Glutamatergic neuron (in vitro differentiated cells): ENCODE measurements at regions not wholly inside any gene's neighbourhood (a gene's known extent, or its start where the extent isn't known, plus 50 kb on each side); places are given as distances from the start of the nearest gene placed in this dataset.

ENCODE experiments used
- DNase-seq: peaks from one replicate; pipeline ENCODE4 v3.0.0; 2022
- H3K27ac Mint-ChIP-seq: one replicate; pipeline ENCODE4 v1.8.0; 2020; ENCODE audit warnings: mild to moderate bottlenecking, mixed read lengths, inconsistent platforms; ENCODE audit not compliant: unreplicated experiment
- H3K27me3 Mint-ChIP-seq: one replicate; pipeline ENCODE4 v1.8.0; 2020; ENCODE audit warnings: mild to moderate bottlenecking, moderate library complexity, mixed read lengths, inconsistent platforms; ENCODE audit not compliant: unreplicated experiment
- H3K36me3 Mint-ChIP-seq: one replicate; pipeline ENCODE4 v1.8.0; 2020; ENCODE audit warnings: mild to moderate bottlenecking, mixed read lengths, inconsistent platforms; ENCODE audit not compliant: unreplicated experiment
- H3K4me1 Mint-ChIP-seq: one replicate; pipeline ENCODE4 v1.8.0; 2020; ENCODE audit warnings: mild to moderate bottlenecking, low read depth, mixed read lengths, inconsistent platforms; ENCODE audit not compliant: unreplicated experiment
- H3K4me3 Mint-ChIP-seq: one replicate; pipeline ENCODE4 v1.8.0; 2020; ENCODE audit warnings: mild to moderate bottlenecking, mixed read lengths, inconsistent platforms; ENCODE audit not compliant: unreplicated experiment
- H3K9me3 Mint-ChIP-seq: one replicate; pipeline ENCODE4 v1.8.0; 2020; ENCODE audit warnings: mild to moderate bottlenecking, moderate library complexity, mixed read lengths, inconsistent platforms; ENCODE audit not compliant: unreplicated experiment
- TF ChIP-seq, protein P1 (sequence below): fragments of 200-600 bp; sonication (generic); IDR thresholded peaks from one replicate; pipeline ENCODE4 v1.5.0; 2021; ENCODE audit not compliant: partially characterized antibody, unreplicated experiment

GRCh38 chr21:43321611-43322010 is 105.3 kb downstream of the SIK1 start:
- TF ChIP-seq, protein P1, sequence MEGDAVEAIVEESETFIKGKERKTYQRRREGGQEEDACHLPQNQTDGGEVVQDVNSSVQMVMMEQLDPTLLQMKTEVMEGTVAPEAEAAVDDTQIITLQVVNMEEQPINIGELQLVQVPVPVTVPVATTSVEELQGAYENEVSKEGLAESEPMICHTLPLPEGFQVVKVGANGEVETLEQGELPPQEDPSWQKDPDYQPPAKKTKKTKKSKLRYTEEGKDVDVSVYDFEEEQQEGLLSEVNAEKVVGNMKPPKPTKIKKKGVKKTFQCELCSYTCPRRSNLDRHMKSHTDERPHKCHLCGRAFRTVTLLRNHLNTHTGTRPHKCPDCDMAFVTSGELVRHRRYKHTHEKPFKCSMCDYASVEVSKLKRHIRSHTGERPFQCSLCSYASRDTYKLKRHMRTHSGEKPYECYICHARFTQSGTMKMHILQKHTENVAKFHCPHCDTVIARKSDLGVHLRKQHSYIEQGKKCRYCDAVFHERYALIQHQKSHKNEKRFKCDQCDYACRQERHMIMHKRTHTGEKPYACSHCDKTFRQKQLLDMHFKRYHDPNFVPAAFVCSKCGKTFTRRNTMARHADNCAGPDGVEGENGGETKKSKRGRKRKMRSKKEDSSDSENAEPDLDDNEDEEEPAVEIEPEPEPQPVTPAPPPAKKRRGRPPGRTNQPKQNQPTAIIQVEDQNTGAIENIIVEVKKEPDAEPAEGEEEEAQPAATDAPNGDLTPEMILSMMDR: no peak
- Mint-ChIP-seq H3K36me3 (peaks cover 3% of the 10 kb centered on the region), H3K27ac (no peak overlapping the region), H3K4me1 (peaks cover 33% of the 10 kb centered on the region), H3K9me3 (peaks cover 6% of the 10 kb centered on the region), H3K27me3 (peaks cover 6% of the 10 kb centered on the region), H3K4me3 (no peak overlapping the region)
- DNase-seq: no peak

- no peak for DNase-seq
- peaks cover 6% of the 10 kb centered on the region for H3K27me3 Mint-ChIP-seq
- H3K9me3 Mint-ChIP-seq: peaks cover 6% of the 10 kb centered on the region
- TF ChIP-seq, protein P1: no peak
- no peak overlapping the region for H3K4me3 Mint-ChIP-seq
- H3K36me3 Mint-ChIP-seq: peaks cover 4% of the 10 kb centered on the region
- no peak overlapping the region for H3K27ac Mint-ChIP-seq
- H3K4me1 Mint-ChIP-seq: peaks cover 29% of the 10 kb centered on the region
These were observed 105.8 kb downstream of the SIK1 start for GRCh38 chr21:43321111-43321510.

- peaks cover 6% of the 10 kb centered on the region for H3K27me3 Mint-ChIP-seq
- no peak for DNase-seq
- peaks cover 6% of the 10 kb centered on the region for H3K9me3 Mint-ChIP-seq
- H3K36me3 Mint-ChIP-seq: peaks cover 4% of the 10 kb centered on the region
- TF ChIP-seq, protein P1: no peak
- peak overlapping the region; percentile 98 for H3K27ac Mint-ChIP-seq
- no peak overlapping the region for H3K4me3 Mint-ChIP-seq
- H3K4me1 Mint-ChIP-seq: peaks cover 28% of the 10 kb centered on the region
These were observed 106.4 kb downstream of the SIK1 start for GRCh38 chr21:43320526-43320925.

- Mint-ChIP-seq H3K4me3 (peak overlapping the region; percentile 81), H3K9me3 (peaks cover 9% of the 10 kb centered on the region), H3K4me1 (peaks cover 31% of the 10 kb centered on the region), H3K36me3 (peaks cover 4% of the 10 kb centered on the region), H3K27me3 (peaks cover 5% of the 10 kb centered on the region), H3K27ac (peak overlapping the region; percentile 98)
- peak; percentile 79 for DNase-seq
- TF ChIP-seq, protein P1: no peak
These were observed 107.8 kb downstream of the SIK1 start for GRCh38 chr21:43318841-43319781.

DNA sequence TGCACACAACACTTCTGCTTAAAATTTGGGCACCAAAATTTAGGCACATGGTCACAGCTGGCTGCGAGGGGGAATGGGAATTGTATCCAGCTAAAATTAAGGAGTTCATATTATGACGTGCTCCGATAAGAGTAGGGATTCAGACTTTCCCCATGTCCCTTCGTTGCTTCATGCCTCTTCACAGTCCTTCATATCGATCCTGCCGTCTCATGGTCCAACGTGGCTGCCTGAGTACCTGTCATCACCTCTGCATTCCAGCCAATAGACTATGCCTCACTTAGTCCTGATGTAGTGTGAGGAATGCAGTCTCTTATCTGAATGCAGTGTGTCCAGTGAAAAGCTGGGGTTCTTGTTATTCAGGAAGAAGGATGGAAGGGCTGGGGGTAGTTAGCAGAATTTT is 108.6 kb downstream of the SIK1 start:
- peak; percentile 1 for DNase-seq
- TF ChIP-seq, protein P1: no peak
- peak overlapping the region; percentile 98 for H3K27ac Mint-ChIP-seq
- peaks cover 31% of the 10 kb centered on the region for H3K4me1 Mint-ChIP-seq
- H3K27me3 Mint-ChIP-seq: peaks cover 5% of the 10 kb centered on the region
- peaks cover 4% of the 10 kb centered on the region for H3K36me3 Mint-ChIP-seq
- H3K9me3 Mint-ChIP-seq: peaks cover 8% of the 10 kb centered on the region
- no peak overlapping the region for H3K4me3 Mint-ChIP-seq
